Muscle of back (tissue), 3 donors: ENCODE measurements at regions not wholly inside any gene's neighbourhood (a gene's known extent, or its start where the extent isn't known, plus 50 kb on each side); places are given as distances from the start of the nearest gene placed in this dataset.
A peak's percentile ranks its signal among the peaks of the same experiment; 100 is the strongest.

Source experiments
- DNase-seq, 3 donors: peaks; one replicate each; pipeline versions ENCODE4 v3.0.0 to v3.0.0-alpha.2; 2013

DNA sequence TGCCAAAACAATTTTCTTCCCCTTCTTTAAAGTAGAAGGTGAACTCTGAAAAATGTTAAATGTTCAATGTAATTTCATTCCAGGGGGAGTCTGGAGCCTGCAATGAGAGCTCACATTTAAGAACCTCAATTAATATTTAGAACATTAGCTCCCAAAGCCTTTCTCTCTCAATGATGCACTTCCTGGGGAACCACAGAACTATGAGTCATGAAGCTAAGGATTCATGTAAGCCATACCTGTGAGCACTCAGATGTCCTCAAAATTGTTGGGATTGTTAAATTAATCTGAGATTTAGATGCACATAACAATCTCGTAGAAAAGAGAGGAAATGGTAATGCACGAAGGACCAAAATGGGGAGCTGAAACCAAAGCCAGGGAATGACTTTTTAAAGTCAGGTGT, 244.2 kb upstream of the LRIG1 start:
- no peak for DNase-seq

- DNase-seq = peak in 1 of 3 donors; percentile 71
Observed at GRCh38 chr3:66747261-66747660, 246.4 kb upstream of the LRIG1 start.

DNA sequence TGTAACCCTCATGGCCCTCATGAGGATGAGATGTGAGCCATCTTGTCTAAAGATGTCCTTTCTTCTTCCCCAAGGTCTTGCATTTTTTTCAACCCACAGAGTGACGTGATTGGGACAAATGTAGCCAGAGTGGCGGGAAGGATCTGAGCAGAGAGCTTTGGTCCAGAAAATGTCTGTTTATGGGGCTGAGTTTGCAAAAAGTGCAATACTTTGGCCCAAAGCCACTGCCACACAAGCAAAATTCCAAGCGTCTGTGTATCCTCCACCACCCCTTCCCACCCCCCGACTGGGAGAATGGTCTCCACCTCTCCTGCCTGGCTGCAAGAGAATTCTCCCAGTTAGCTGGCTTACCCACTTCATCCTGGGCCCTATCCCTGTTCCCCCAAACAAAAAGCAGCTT, 246.9 kb upstream of the LRIG1 start:
- DNase-seq = no peak

GRCh38 chr3:66748175-66748876, 247.5 kb upstream of the LRIG1 start:
- peak in 1 of 3 donors; percentile 24 for DNase-seq

GRCh38 chr3:66751842-66752241, 246.3 kb upstream of the KBTBD8 start:
- DNase-seq = no peak

- no peak for DNase-seq
Observed at GRCh38 chr3:66753670-66754069, 244.4 kb upstream of the KBTBD8 start.

DNA sequence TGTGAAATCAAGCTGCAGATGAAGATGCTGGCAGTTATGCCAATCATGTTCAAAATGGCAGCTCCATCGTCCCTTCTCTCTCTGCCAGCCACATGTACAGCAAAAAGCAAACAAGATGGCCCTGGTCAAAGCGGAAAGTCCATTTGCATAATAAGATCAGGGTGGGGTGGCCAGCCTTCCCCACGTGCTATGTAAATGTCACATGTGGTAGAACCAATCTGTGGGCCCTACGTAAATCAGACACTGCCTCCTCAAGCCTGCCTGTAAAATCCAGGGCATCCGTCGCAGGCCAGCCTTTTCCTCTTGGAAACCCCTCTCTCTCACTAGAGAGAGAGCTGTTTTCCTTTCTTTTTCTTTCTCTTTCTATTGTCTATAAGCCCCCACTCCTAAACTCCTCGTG, 243.5 kb upstream of the KBTBD8 start:
- DNase-seq = no peak

- DNase-seq = no peak
Observed at GRCh38 chr3:66755924-66756323, 242.2 kb upstream of the KBTBD8 start.

DNA sequence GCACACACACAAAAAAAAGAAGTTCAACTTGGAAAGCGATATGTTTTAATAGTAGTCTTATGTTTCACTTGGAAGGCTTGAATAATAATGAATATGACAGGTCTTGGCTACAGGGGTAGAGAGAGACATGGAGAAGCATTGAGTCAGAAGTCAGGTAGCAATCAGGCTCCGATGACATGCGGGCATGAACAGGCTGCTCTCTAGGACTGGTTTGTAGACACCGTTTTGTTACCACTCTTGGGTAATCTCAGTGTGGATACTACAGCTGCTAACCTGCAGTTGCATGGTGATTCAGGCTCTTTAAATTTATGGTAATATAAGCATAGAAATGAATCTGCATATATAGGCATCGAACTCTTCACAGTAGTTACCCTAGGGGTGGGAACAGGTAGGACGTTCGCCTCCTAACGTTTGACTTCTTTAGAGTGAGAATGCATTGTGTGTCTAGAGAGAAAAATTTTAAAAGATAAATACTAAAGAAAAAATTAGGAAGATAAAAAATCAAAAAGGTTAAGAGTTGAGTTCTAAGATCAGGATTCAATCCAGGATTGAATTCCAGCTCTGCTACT, 241.6 kb upstream of the KBTBD8 start:
- DNase-seq = no peak

DNA sequence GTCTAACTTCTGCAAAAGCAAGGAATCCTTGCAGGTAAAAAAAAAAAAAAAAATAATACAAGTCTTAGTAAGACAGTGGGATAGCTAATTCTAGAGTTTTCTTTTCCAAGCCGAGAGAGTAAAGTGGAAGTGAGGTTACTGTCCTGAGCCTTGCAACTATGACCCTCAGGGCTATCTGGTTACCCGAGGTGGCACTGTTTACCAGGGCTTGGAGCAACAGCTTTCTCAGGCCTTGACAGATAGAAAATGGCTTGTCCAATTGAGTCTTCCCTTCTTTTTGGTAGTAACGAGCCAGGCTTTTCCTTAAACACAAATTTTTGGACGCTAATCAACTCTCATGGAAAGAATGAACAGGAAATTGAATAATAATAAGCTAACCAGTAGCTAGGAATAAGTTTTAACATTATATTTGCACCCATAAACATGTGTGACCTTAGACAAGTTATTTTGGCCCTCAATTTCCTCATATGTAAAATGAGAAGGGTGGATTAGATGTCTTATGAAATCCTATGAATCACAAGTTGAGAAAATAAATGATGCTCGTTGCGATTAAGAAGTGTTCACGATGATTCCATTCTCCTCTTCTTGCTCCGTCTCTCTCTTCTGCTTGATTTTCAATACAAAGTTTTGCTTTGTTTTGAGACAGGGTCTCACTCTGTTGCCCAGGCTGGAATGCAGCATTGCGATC, 236.9 kb upstream of the KBTBD8 start:
- DNase-seq = no peak

DNA sequence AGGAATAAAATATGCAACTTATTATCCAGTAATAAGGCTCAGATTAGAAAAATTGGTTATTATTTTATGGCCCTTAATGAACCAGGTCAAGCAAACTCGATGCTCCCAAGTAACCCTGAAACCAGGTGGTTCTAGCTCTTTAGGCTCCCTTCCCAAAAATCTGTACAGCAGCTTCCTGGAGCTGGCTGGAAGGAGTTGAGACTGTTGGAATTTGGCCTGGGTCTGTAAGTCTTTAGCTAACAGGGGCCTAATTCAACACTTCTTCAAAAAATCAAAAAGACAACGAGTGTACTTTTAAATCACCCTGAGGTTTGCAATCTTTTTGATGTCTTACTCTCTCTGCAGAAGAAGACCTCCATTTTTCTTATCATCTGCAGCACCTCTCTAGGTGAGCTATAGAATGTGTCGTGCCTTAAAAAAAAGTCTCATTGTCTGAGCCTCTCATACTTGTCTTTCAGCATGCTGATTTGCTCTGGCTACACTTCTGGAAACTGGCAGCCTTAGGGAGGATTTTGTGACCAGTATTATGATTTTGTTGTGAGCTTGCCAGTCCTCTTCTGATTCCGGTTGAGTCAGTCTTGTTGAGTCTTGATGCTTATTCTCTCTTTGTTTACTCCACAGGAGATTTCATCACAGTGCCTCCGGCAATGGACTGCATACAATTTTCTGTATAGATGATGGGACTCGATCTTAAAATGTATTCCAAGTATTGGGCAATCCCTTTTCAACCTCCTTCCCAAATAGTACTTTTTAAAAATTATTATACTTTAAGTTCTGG, 235.0 kb upstream of the KBTBD8 start:
- peak in 2 of 3 donors; percentile 40 to 75 for DNase-seq

- DNase-seq = no peak
Observed at GRCh38 chr3:66778107-66778506, 220.0 kb upstream of the KBTBD8 start.

GRCh38 chr3:66778777-66779176, 219.3 kb upstream of the KBTBD8 start:
- no peak for DNase-seq

- DNase-seq = no peak
Observed at GRCh38 chr3:66785191-66785909, 212.8 kb upstream of the KBTBD8 start.

DNA sequence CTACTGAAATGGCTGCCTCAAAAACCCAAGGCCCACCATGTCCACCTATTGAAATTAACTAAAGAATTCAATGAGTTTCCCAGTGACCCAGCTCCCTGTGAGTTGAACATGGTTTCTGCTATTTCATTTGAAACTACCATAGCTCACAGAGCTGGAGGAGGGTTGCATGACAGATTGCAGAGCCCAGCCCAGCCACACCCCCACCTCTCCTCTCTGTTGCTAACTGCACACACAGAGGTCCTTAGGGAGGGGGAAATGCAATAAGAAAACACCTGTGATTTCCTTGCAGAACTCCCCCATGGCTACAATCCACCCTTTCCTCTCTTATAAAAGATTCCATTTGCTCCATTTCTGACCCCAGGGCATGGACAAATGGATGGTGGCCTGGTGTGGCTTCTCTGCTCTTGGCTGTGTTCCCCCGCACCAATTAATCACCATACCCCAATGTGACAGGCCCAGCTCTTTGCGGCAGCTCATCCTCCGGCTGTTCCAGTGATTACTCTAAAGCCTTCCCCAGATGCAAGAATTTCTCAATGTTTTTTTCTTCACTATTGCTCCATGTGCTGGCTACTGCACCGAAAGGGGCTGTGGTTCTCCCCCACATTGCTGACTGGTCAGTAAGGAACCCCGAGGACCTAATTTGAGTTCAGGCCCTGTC, 208.4 kb upstream of the KBTBD8 start:
- DNase-seq = no peak

- no peak for DNase-seq
Observed at GRCh38 chr3:66792086-66792485, 206.0 kb upstream of the KBTBD8 start.

DNA sequence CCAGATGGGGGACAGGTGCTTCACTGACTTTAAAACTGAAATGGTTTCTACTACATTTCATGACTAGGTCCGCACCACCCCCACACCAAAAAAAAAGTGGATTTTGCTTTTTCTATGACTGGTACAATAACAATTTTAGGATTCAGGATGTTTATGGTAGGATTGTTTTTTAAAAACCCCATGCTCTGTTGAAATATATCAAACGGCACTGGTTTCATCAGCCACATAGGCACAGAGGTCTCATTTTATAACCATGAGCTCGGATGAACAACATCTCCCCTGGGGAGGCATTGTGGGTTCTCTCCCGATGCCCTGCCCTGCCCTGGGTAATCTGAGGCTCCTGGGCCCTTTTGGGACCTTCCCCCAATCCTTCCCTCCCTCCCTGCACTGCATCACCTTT, 202.7 kb upstream of the KBTBD8 start:
- DNase-seq = no peak

GRCh38 chr3:66796343-66796742, 201.8 kb upstream of the KBTBD8 start:
- no peak for DNase-seq

DNA sequence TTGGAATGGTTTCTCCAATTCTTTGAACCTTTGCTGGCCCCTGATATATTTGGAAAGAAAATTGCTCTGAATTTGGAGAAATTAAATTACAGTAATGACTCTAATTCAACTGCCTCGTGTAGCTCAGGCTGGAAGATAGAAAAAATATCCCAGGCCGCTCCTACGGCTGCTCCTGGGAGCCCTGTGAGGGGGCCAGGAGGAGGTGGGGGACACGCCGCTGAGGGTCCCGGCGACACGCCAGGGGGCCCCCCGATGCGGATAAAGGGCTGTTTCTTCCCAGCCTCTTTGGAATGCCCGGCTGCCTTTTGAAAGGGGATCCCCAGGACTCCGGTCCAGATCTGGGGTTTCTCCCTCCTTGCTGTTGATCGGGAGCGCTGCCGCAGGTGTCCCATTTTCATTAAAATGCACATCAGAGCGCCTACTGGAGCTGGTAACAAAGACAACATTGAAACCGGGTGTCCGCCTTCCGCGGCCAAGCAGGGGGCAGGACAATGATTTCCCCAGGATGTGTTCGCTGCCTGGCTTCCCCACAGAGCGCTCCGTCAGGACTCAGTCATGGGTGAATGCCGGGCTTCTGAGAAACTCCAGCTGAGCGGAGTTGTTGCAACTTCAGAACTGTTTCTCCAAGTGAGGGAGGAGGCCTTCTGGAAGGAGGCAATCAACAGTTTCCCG, 200.1 kb upstream of the KBTBD8 start:
- DNase-seq = peak; percentile 12 to 61 (median 34)

DNA sequence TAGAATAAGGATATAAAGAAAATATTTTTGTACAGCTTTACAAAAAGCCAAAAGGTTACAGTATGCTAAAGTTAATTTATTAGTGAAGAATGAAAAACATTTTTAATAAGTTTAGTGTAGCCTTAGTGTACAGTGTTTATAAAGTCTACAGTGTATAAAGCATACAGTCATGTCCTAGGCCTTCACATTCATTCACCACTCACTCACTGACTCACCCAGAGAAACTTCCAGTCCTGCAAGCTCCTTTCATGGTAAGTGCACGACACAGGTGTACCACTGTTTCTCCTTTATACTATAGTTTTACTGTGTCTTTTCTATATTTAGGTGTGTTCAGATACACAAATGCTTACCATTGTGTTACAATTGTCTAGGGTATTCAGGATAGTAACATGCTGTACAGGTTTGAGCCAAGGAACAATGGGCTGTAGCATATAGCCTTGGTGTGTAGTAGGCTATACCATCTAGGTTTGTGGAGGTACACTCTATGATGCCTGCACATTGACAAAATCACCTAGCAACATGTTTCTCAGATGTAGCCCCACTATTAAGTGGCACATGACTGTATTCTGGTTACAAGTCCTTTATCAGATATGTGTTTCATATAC, 197.1 kb upstream of the KBTBD8 start:
- no peak for DNase-seq
